Suprapubic skin (tissue), 4 donors: ENCODE measurements at regions not wholly inside any gene's neighbourhood (a gene's known extent, or its start where the extent isn't known, plus 50 kb on each side); places are given as distances from the start of the nearest gene placed in this dataset.

ENCODE experiments used
- CTCF ChIP-seq, 2 donors: fragments of 200-600 bp in 1 of 2; fragments of 450-650 bp in 1 of 2; sonication (generic) in 1 of 2; IDR thresholded peaks; one replicate each; pipeline ENCODE4 v1.5.1; 2016 to 2019; ENCODE audit warnings: antibody characterized with exemption in 2 of 2, mild to moderate bottlenecking in 1 of 2, moderate library complexity in 1 of 2
- POLR2A ChIP-seq, 2 donors: fragments of 450-650 bp; IDR thresholded peaks; one replicate each; pipeline ENCODE4 v1.6.1; 2017; ENCODE audit warnings: antibody characterized with exemption in 2 of 2, mild to moderate bottlenecking in 2 of 2, moderate library complexity in 2 of 2
- POLR2AphosphoS5 ChIP-seq, 3 donors: sonication (generic); formaldehyde crosslinking; IDR thresholded peaks; one replicate each; pipeline ENCODE4 v1.6.1; 2017; ENCODE audit warnings: antibody characterized with exemption in 3 of 3

- TF ChIP-seq POLR2AphosphoS5 (IDR thresholded peaks at IDR 0.05) (no peak), CTCF (IDR thresholded peaks at IDR 0.05) (no peak), POLR2A (IDR thresholded peaks at IDR 0.05) (no peak)
These were observed 610.0 kb upstream of the ZNF385D start for GRCh38 chr3:22360970-22361369.
